CD4-positive, alpha-beta T cell treated with Interleukin-4 for 4 hours (primary cell): ENCODE measurements at regions not wholly inside any gene's neighbourhood (a gene's known extent, or its start where the extent isn't known, plus 50 kb on each side); places are given as distances from the start of the nearest gene placed in this dataset.
"Not testable (repeated sequence)": the region's sequence is repeated elsewhere in the genome, so short reads cannot be mapped to it uniquely, and the experiment has no call there.

Source experiments
- DNase-seq: peaks from one replicate; pipeline ENCODE4 v3.0.0-alpha.2; 2020

DNA sequence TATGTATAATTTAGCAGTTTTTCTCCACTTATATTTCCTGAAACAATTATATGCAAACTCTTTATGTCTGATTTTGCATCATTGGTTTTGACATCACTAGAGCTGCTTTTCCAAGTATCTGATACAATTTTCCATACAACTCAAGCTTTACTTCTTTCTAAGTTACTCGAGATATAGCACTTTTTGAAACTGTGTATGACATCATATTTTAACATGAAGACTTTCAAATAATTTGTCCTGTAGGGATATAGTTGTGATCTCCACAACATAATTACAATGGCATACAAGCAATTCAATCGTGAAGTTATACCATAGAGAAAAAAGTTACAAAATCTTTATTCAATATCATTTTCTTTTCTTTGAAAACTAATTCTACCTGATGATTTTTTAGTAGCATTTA, 173.0 kb downstream of the LEPR start:
- DNase-seq, result no peak

DNA sequence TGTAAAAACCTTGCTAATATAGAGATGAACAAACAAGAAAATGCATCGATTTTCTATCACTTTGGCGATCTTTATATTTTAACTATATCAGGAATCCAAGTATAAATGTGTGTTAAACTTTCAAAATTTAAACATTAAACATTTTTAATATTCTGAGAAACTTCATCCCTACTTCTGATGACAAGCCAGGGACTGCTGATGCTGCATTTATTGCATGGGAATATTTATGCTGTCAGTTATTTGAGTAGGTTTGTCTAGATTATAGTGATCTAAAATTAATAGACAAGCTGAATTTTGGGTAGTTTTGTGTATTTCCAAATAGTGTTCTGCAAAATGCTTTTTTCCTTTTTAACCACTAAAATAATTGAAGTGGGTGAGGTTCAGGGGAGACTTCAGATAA, 175.3 kb downstream of the LEPR start:
- no peak for DNase-seq

DNA sequence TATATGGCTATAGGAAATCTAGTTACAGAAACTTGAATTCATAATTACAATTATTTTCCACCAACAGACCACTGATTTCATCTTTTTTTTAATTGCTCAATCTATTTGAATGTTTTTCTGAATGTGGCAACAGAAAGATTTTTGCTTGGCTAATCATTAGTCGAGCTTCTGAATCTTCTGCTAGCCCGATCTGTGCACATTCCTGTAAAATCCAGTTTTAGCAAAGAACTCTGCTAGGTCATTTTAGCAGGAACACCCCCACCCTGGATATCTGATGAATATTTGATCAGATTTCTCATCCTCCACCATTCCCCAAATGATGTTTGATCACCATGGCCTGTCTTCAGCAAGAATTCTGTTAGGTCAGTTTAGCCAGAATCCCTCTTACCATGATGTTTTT, 176.3 kb downstream of the LEPR start:
- no peak for DNase-seq

DNA sequence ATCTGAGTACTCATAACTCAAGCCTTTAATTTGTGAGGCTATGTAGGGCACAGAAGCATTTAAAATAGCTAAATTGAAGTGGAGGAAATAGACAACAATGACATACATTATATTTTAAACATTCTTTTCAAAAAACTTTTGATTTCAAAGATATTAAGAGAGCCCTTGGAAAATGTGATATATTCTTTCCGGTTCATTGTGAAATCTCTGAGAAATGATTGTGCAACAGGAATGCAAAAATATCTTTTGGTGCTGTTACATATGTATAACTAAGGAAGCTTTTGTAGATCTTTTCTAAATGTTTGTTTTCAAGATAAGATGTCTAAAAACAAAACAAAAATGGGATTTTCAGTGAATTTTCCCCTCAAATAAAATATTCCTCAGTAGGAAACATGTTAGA, 185.2 kb downstream of the LEPR start:
- DNase-seq, result no peak

DNA sequence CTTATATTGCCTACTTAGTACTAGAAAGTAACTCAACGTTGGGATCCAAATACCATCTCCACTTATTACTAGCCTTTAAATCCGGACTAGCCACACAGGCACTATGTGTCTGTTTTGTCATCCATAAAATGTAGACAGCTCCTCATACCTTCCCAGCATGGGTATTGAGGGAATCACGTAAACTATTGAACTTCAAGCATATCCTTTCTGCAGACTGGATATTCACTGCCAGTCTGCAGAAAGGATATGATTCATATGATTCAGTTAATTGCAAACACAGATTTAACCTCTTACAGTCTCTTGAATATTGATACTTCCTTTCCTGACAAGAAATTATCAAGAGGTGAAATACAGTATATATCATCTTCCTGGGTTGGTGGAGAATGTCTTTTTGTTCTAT, 186.0 kb downstream of the LEPR start:
- no peak for DNase-seq

DNA sequence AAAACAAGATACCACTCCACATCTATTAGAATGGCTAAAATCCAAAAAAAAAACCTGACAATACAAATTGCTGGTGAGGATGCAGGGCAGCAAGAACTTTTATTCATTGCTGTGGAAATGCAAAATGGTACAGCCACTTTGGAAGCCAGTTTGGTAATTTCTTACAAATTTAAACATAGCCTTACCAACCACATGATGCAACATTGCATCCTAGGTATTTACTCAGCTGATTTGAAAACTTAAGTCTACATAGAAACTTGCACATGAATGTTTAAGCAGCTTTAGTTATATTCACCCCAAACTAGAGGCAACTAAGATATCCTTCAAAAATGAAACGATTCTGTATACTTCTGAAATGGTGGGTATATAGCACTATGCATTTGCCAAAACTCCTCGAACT, 178.8 kb upstream of the PDE4B start:
- no peak for DNase-seq

DNA sequence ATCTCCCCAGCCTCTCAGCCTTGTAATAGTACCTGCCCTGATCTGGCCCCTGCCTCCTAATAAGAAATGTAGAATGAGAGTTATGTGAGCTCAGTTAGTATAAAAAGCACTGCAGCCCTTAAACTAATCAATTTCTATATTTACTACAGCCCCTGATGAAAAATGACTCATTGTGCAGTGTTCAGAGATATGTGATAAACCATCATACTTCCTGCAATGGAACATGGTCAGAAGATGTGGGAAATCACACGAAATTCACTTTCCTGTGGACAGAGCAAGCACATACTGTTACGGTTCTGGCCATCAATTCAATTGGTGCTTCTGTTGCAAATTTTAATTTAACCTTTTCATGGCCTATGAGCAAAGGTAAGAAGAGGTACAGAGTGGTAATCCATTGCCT, 176.8 kb upstream of the PDE4B start:
- DNase-seq, result no peak

DNA sequence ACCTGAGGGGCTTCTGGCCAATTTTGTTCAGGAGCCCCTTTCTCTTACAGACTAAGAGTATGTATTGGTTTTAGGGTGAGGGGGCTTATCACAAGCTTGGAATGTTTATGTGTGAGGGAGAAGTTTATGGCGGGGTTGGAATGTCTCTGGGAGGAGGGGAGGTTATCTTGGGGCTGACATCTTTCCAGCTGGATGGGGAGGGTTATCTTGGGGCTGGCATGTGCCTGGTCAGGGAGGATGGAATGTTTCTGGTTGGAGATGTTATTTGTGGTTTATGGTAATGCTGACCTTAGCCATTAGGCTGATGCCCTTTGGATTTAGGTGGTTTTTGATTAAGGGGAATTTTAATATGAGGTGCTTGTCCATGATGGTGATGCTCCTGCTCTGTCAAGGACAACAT, 171.0 kb upstream of the PDE4B start:
- not testable (repeated sequence) for DNase-seq

DNA sequence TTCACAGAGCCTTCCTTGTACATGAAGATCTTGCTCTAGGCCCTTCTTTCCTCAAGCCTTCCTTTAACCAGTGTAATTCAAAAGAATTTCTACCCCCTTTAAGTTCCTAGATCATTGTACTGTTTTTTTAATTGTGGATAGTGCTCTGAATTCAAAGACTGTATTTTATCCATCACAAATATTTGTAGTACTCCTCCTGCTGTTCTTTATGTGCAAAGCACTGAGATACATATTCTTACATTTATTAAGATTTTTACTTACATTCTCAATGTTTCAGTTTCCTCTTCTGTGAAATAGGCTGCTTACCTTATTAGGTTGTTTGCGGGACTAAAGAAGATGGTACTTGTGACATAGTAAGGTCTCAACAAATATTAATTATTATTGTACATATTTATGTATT, 168.8 kb upstream of the PDE4B start:
- no peak for DNase-seq

DNA sequence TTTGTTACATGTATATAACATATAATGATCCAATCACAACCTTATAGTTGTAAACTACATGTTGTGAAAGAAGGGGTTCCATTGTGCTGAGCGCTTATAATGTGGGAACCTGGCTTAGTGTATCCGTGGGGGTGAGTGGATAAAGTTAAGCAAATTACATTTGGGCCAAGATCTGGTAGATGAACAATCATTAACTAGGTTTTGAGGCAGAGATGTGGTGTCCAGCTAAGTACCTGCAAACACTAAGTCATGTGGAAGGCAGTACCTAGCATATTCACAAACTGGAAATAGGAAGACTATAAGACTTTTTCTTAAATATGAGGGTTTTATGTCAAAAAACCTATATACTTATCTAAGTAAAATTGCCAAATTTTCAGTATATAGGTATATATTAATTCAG, 167.2 kb upstream of the PDE4B start:
- DNase-seq, result no peak

DNA sequence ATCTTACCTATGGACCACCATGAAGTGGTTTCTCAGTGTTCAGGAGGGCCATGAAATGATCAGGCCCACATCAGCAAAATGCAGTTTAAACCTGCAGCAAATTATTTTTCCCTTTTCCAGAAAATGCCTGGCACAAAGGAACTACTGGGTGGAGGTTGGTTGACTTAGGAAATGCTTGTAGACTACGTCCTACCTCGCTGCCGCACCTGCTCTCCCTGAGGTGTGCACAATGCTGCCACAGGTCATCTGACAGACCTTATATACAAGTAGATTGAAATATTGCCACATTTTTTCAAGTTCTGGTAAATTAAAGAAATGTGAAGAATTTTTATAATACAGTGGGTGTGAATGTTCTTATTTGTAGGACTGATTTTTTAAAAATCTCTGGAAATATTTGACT, 166.7 kb upstream of the PDE4B start:
- DNase-seq, result no peak

DNA sequence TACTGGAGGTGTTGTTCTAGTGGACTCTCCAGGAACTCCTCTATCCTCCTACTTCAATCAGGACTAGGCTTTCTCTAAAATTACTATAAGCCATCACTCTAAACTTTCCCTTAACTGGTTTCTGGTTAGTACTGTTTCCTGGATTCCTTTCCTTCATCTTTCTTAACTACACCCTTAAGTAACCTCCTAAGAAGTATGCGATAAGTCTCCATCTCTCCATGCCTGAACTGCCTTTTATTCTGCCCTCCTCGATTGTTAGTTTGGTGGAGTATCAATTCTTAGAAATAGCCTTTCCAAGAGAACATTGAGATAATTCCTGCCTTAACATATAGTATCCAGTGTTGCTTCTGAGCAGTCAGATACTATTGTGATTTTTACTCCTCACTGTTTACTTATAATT, 162.9 kb upstream of the PDE4B start:
- no peak for DNase-seq

DNA sequence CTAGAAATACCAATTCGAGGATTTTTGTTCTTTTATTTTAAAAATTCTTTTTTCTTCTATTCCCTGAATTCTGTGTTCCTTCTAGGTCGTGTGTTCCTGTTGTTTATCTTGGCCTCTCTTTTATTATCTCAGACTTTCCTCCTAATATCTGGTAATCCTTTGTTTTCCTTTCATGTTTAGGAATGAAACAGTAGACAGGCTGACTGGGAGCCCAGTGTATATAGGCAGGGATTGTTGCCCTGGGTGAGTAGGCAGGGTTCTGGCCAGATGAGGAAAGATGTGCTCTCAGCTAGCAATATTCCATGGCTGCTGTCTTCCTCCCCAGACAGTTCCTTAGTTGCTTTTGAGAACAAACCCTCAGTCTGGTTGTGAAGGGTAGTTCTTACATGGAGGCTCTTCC, 161.8 kb upstream of the PDE4B start:
- DNase-seq, result no peak

DNA sequence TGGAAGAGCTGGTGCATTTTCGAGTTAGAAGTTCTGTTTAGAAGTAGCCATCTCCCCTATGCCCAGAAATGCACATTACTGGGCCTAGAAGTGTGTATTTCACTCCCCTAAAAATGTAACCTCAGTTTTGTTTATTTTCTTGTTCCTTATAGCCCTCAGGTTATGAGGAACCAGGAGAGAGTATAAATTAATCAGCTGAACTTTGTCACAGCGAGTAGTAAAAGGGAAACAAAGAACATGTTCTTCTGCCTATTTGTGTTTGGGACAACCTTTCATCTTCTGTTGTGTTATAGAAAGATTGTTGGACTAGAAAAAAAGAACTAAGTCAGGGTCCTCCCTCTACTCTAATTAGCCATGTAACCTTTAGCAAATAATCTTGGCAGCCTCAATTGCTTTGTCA, 160.5 kb upstream of the PDE4B start:
- DNase-seq, result no peak

DNA sequence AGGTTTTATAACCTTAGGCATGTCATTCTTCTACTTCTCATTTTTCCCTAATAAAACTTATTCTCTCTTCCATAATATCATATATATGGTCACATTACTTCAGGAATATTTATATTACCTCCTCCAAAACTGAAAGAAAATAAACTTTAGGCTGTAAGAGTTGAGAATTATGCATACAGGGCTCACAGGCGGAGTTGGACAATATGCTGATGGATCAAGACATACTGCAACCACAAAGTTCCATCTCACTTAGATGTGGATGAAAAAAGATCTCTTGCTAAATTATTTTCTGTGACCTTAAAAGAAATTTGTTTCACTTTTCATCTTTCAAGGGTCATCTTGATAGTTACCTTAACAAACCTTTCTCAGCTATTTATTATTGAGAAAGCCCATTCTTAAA, 152.6 kb upstream of the PDE4B start:
- DNase-seq, result no peak

DNA sequence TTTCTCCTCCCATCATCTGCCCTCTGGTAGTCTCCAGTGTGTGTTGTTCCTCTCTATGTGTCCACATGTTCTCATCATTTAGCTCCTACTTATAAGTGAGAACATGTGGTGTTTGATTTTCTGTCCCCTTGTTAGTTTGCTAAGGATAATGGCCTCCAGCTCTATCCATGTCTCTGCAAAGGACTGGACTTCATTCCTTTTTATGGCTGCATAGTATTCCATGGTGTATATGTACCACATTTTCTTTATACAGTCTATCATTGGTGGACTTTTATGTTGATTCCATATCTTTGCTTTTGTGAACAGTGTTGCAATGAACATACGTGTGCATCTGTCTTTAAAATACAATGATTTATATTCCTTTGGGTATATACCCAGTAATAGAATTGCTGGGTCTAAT, 143.5 kb upstream of the PDE4B start:
- DNase-seq, result not testable (repeated sequence)

DNA sequence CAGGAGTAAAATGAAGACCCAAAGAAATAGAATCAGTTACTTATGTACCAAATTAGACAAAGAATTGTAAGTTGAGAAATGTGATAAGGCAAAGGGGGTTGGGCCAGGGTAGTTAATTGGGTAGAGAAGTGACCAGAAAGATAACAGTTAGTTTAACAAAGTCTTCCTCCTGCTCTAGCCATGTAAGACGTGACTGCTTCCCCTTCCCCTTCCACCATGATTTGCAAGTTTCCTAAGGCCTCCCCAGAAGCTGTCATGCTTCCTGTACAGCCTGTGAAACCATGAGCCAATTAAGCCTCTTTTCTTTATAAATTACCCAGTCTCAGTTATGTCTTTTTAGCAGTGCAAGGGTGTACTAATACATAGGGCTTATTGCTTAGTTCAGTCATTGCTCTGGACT, 142.0 kb upstream of the PDE4B start:
- no peak for DNase-seq

DNA sequence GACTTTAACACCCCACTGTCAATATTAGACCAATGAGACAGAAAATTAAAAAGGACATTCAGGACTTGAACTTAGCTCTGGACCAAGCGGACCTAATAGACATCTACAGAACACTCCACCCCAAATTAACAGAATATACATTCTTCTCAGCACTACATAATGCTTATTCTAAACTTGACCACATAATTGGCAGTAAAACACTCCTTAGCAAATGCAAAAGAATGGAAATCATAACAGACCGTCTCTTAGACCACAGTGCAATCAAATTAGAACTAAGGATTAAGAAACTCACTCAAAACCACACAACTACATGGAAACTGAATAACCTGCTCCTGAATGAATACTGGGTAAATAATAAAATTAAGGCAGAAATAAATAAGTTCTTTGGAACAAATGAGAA, 138.2 kb upstream of the PDE4B start:
- DNase-seq, result not testable (repeated sequence)

DNA sequence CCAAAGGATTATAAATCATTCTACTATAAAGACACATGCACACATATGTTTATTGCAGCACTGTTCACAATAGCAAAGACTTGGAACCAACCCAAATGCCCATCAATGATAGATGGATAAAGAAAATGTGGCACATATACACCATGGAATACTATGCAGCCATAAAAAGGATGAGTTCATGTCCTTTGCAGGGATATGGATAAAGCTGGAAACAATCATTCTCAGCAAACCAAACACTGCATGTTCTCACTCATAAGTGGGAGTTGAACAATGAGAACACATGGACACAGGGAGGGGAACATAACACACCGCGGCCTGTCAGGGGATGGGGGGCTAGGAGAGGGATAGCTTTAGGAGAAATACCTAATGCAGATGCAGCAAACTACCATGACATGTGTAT, 135.1 kb upstream of the PDE4B start:
- not testable (repeated sequence) for DNase-seq

DNA sequence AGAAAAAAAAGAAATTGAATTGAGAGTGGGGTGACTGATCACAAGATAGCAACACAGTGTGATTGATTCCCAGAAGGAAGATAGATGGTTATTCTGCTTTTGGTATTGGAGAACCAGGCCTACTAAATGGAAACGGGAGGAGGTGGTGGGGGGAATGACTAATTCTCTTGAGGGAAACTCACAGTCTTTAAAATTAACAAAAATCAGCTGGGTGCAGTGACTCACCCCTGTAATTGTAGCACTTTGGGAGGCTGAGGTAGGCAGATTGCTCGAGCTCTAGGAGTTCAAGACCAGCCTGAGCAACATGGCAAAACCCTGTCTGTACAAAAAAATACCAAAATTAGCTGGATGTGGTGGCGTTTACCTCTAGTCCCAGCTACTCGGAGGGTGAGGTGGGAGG, 134.6 kb upstream of the PDE4B start:
- no peak for DNase-seq

DNA sequence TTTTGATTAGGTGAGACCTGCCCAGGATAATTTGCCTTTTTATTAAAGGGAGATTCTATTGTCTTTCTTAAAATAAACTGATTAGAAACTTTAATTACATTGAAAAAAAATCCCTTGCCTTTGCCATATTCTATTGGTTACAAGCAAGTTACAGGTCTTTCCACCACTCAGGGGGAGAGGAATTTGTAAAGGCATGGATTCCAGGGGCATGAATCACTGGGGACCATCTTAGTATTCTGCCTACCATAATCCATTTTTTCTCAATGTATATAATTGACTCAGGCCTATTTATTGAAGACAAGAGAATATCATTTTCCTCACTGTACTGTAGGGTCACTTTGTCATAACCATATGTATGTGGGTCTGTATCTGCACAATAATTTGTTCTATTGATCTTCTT, 124.3 kb upstream of the PDE4B start:
- no peak for DNase-seq

DNA sequence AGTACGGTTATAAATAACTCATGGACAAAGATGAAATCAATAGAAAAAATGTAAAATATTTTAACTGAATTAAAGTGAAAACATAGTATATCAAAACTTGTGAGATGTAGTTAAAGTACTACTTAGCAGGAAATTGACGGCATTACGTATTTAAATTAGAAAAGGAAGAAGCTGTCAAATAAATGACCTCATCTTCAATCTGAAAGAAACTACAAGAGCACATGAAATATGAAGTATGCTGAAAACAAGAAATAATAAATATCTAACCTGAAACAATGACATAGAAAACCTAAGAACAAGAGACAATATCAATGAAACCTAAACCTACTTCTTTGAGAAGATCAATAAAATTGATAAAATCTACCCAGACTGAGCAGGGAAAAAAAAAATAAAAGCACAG, 122.2 kb upstream of the PDE4B start:
- DNase-seq, result no peak

DNA sequence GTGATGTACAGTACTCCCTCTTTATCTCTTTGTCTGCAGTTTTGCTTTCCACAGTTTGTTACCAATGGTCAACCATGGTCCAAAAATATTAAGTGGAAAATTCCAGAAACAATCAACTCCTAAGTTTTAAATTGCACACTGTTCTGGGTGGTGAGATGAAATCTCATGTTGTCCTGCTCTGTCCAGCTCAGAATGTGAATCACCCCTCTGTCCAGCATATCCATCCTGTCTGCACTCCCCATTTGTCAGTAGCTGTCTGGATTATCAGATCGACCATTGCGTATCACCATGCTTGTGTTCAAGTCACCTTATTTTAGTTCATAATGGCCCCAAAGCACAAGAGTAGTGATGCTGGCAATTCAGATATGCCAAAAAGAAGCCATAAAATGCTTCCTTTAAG, 118.2 kb upstream of the PDE4B start:
- DNase-seq, result no peak

DNA sequence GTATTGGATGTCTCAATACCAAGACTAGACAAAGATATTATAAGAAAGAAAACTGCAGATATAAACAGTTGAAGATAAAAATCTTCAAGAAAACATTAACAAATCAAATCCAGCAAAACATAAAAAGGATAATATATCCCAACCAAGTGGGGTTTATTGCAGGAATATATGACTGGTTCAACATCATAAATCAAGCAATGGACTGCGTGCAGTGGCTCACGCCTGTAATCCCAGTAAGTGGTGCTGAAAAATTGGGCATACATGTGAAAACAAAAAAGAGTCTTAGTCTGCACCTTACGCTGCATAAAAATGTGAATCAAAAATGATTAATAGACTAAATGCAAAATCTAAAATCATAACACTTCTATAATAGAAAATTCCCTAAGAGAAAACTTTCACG, 112.9 kb upstream of the PDE4B start:
- no peak for DNase-seq

DNA sequence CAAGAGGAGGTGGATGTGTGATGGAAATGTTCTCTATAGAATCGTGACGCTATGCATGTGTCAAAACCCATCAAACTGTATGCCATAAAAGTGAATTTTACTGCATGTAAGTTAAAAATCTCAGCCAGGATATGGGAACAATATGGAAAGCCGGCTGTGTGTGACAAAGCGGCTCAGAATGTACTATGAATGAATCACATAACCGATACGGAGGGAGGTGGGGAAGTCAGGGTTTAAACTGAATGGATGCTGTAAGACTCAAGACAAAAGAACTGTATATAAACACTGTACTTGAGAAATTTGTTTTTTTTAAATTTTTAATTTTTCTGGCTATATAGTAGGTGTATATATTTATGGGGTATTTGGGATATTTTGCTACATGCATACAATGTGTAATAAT, 111.6 kb upstream of the PDE4B start:
- DNase-seq, result no peak

DNA sequence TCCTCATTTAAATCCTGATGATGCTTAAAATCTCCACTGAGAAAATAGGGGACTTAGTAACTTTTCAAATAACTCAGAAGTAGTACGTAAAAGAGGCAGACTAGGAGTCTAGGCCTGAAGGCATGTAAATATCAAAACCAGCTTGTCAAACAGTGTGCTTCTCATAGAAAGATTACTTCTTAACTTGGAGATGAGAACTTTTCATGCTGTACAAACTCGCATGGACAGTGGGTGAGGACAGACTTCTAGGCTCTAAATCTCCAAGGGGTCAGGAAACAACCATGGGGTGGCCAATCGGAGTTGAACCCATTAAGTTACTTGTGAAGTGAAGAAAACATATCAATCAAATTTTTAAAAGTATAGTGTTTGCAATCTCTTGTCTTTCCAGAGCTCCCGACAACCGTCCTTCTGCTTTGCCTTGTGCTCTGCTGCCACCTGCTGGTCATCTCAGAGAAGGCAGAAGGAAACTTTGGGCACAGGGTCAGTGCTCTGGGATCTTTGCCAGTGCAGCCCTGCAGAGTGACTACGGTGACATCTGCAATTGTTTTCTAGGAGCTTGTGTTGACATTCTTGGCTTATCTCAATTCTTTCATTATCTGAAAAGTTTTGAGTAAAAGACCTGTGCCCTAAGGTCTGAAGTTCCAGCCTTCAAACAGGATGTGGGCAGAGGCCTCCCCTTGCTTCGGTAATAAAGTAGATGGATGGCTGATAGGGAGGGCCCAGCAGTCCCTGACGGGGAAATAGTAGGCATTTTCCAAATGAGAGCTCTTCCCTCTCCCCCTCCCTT, 105.1 kb upstream of the PDE4B start:
- DNase-seq, result peak; percentile 64
